T-cell (primary cell): ENCODE measurements at regions not wholly inside any gene's neighbourhood (a gene's known extent, or its start where the extent isn't known, plus 50 kb on each side); places are given as distances from the start of the nearest gene placed in this dataset.
A peak's percentile ranks its signal among the peaks of the same experiment; 100 is the strongest.
"Not testable (repeated sequence)": the region's sequence is repeated elsewhere in the genome, so short reads cannot be mapped to it uniquely, and the experiment has no call there.

Experiments
- ATAC-seq, 4 experiments: fragments of 200-7000 bp in 3 of 4; fragments of 150-1000 bp in 1 of 4; cut with Tn5 transposase; replicated peaks in 1 of 4; 1 replicate in 3 of 4; 2 replicates in 1 of 4; pipeline ENCODE4 v1.10.0; 2021; ENCODE audit warnings: moderate library complexity in 3 of 4, mild to moderate bottlenecking in 2 of 4, moderate number of reproducible peaks in 1 of 4
- CTCF ChIA-PET, 2 donors: fragments of 300-600 bp; sonication (Branson Sonifier 250); formaldehyde crosslinking; loops; one replicate each; lab custom pipeline; 2022; ENCODE audit warnings: antibody characterized with exemption in 2 of 2; lab: Charles Lee
- POLR2A ChIA-PET, 2 donors: fragments of 300-600 bp; sonication (Branson Sonifier 250); formaldehyde crosslinking; loops; one replicate each; lab custom pipeline; 2022; ENCODE audit warnings: antibody characterized with exemption in 2 of 2; lab: Charles Lee
- DNase-seq, 35 experiments: peaks; one replicate each; pipeline versions ENCODE4 v3.0.0 to v3.0.0-alpha.2; 2013 to 2023
- H3K27ac ChIP-seq: one replicate; pipeline ENCODE4 v1.5.1; 2013; ENCODE audit warnings: low read length
- H3K27me3 ChIP-seq, 2 experiments: replicated peaks in 1 of 2; 1 replicate in 1 of 2; 2 replicates in 1 of 2; pipeline versions ENCODE4 v1.6.1 to v1.7.0; 2013; ENCODE audit warnings: low read length in 1 of 2, mixed read lengths in 1 of 2; ENCODE audit not compliant: control insufficient read depth in 2 of 2, insufficient read depth in 2 of 2; ENCODE audit errors: extremely low read depth in 1 of 2
- H3K36me3 ChIP-seq, 2 donors: 1 replicate in 1 of 2; 2 replicates in 1 of 2; pipeline versions ENCODE4 v1.6.1 to v1.7.0; 2013; ENCODE audit warnings: low read length in 1 of 2; ENCODE audit not compliant: control insufficient read depth in 2 of 2, insufficient read depth in 1 of 2; ENCODE audit errors: extremely low read depth in 1 of 2
- H3K4me1 ChIP-seq, 2 experiments: 1 replicate in 1 of 2; 2 replicates in 1 of 2; pipeline versions ENCODE4 v1.6.1 to v1.7.0; 2013; ENCODE audit warnings: low read length in 2 of 2, mixed read lengths in 1 of 2; ENCODE audit not compliant: insufficient read depth in 2 of 2, control insufficient read depth in 1 of 2; ENCODE audit errors: extremely low read depth in 1 of 2
- H3K4me3 ChIP-seq, 2 donors: 1 replicate in 1 of 2; 2 replicates in 1 of 2; pipeline versions ENCODE4 v1.5.1 to v1.7.0; 2013; ENCODE audit warnings: mild to moderate bottlenecking in 2 of 2, low read length in 1 of 2, moderate library complexity in 1 of 2; ENCODE audit not compliant: control insufficient read depth in 1 of 2; ENCODE audit errors: extremely low read depth in 1 of 2
- H3K9me3 ChIP-seq: 2 replicates; pipeline ENCODE4 v1.7.0; 2013
- H3K27ac Mint-ChIP-seq, 2 donors: one replicate each; pipeline ENCODE4 v1.8.0; 2020 to 2021; ENCODE audit warnings: mild to moderate bottlenecking in 2 of 2, mixed read lengths in 2 of 2
- H3K27me3 Mint-ChIP-seq, 2 donors: one replicate each; pipeline ENCODE4 v1.8.0; 2021 to 2022; ENCODE audit warnings: mixed read lengths in 2 of 2
- H3K36me3 Mint-ChIP-seq: one replicate; pipeline ENCODE4 v1.8.0; 2021; ENCODE audit warnings: mixed read lengths
- H3K4me1 Mint-ChIP-seq, 3 donors: one replicate each; pipeline ENCODE4 v1.8.0; 2020 to 2022; ENCODE audit warnings: mixed read lengths in 3 of 3, mild to moderate bottlenecking in 1 of 3
- H3K4me3 Mint-ChIP-seq, 3 donors: one replicate each; pipeline ENCODE4 v1.8.0; 2020 to 2022; ENCODE audit warnings: mild to moderate bottlenecking in 3 of 3, mixed read lengths in 3 of 3, moderate library complexity in 3 of 3
- H3K9me3 Mint-ChIP-seq, 3 donors: one replicate each; pipeline ENCODE4 v1.8.0; 2020 to 2022; ENCODE audit warnings: mixed read lengths in 3 of 3
- whole genome bisulfite sequencing: methylation state at CpG from one replicate; pipeline ENCODE4 v1.1.5; 2013; ENCODE audit warnings: missing lambda C conversion rate; ENCODE audit not compliant: insufficient coverage; 5-methylcytosine and 5-hydroxymethylcytosine counted together

DNA sequence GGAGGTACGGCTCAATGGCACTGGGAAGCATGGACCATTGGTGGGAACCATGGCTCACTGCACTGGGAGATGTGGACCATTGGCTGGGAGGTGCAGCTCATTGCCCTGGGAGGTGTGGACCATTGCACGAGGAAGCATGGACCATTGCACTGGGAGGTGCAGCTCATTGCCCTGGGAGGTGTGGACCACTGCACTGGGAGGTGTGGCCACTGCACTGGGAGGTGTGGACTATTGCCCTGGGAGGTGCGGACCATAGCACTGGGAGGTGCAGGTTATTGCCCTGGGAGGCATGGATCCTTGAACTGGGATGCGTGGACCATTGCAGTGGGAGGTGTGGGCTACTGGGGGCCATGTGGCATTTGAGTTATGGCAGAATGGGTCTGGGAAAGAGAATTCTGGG is 195.4 kb upstream of the PLGLB1 start:
- 83% methylated on average over 1 of the region's 4 CpGs for WGBS
- H3K27ac Mint-ChIP-seq, H3K4me1 ChIP-seq, POLR2A ChIA-PET, ATAC-seq, H3K27me3 Mint-ChIP-seq, H3K36me3 Mint-ChIP-seq, H3K27ac ChIP-seq, H3K4me3 ChIP-seq, H3K4me3 Mint-ChIP-seq, DNase-seq, H3K27me3 ChIP-seq, H3K4me1 Mint-ChIP-seq, H3K36me3 ChIP-seq, H3K9me3 ChIP-seq, H3K9me3 Mint-ChIP-seq: not testable (repeated sequence)
- CTCF ChIA-PET = interaction anchor here in 1 of 2 donors (0.6 kb wide), 1 partner anchor 149 kb away, joined by 7 read pairs; no protein-coding TSS in a partner anchor

DNA sequence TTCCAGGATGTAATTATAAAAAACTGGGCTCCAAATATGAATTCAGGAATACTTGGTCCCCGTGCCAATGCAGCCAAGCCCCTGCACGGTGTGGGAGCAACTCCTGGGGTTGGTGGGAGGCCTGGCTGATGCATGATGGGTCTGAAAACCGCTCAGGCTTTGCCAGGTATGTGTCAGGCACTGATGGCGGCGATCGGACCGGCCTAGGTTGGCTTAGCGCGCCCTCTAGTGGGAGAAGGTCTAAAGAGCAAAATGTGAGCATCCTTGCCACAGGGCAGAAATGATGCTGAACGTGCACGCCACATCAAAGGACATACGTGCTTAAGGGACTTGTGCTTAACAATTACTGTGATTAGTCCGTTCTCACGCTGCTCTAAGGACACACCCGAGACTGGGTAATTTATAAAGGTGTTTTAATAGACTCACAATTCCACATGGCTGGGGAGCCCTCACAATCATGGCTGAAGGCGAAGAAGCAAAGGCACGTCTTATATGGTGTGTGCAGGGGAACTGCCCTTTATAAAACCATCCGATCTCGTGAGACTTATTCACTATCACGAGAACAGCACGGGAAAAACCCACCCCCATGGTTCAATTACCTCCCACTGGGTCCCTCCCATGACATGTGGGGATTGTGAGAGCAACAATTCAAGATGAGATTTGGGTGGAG is 196.2 kb upstream of the PLGLB1 start:
- POLR2A ChIA-PET, H3K4me1 Mint-ChIP-seq, H3K9me3 ChIP-seq, H3K4me3 ChIP-seq, H3K36me3 ChIP-seq, H3K27ac ChIP-seq, H3K36me3 Mint-ChIP-seq, H3K9me3 Mint-ChIP-seq, CTCF ChIA-PET, H3K27me3 ChIP-seq, H3K4me1 ChIP-seq, H3K4me3 Mint-ChIP-seq: not testable (repeated sequence)
- H3K27me3 Mint-ChIP-seq = peaks cover 7 to 10% of the 10 kb centered on the region in 2 donors
- peak overlapping the region in 1 of 2 donors; percentile 44 for H3K27ac Mint-ChIP-seq
- WGBS = 14% methylated on average over 1 of the region's 21 CpGs
- peak; percentile 77 to 97 (median 92) for ATAC-seq
- DNase-seq = peak in 29 of 35 experiments; percentile 6 to 81 (median 49)

DNA sequence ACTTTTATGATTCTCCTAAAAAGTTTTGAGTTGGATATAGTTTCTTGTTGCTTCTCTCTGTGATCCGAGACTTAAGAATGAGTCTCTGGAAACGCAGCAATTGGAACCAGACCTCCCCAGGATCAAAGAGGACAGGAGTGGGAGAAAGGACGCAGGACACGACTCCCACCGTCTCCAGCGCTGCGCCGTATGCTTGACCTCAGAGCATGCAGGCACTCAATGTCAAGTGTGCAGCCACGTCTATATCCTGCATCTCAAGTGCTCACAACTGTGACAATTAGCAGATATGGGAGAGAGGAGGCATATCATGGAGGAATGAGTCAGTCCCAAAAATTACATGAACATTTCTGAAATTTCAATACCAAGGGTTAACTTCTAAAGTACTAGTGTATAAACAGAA is 199.0 kb upstream of the PLGLB1 start:
- H3K4me3 ChIP-seq, H3K4me1 ChIP-seq, H3K27ac ChIP-seq, CTCF ChIA-PET, H3K27me3 ChIP-seq, ATAC-seq, DNase-seq, H3K36me3 ChIP-seq, H3K36me3 Mint-ChIP-seq, H3K4me1 Mint-ChIP-seq, H3K9me3 ChIP-seq, POLR2A ChIA-PET, H3K27ac Mint-ChIP-seq, H3K4me3 Mint-ChIP-seq, H3K9me3 Mint-ChIP-seq: not testable (repeated sequence)
- peaks cover 7 to 11% of the 10 kb centered on the region in 2 donors for H3K27me3 Mint-ChIP-seq
- no CpG with 5 or more reads among the region's 9 CpGs for WGBS

DNA sequence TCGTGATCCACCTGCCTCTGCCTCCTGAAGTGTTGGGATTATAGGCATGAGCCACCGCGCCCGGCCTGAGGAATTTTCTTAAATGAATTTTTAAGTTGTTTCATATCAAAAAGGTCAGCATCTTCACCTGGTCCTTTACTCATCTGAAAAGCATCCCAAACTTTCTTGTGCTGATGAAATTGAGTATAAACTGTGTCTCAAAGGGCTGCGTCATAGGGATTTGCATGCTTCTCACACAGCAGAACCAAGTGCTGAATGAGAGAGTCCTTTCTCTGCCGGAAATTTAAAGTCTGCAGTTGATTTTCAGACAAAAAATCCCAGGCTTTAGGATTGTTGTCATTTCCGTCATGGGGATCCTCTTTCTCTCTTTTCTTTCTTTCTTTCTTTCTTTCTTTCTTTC is 200.5 kb upstream of the PLGLB1 start:
- DNase-seq, H3K4me1 Mint-ChIP-seq, H3K36me3 Mint-ChIP-seq, H3K36me3 ChIP-seq, H3K9me3 Mint-ChIP-seq, H3K4me1 ChIP-seq, H3K27me3 ChIP-seq, H3K27ac Mint-ChIP-seq, H3K4me3 Mint-ChIP-seq, POLR2A ChIA-PET, H3K27ac ChIP-seq, ATAC-seq, CTCF ChIA-PET, H3K4me3 ChIP-seq, H3K9me3 ChIP-seq: not testable (repeated sequence)
- peaks cover 7 to 12% of the 10 kb centered on the region in 2 donors for H3K27me3 Mint-ChIP-seq
- 92% methylated on average over 1 of the region's 7 CpGs for WGBS

DNA sequence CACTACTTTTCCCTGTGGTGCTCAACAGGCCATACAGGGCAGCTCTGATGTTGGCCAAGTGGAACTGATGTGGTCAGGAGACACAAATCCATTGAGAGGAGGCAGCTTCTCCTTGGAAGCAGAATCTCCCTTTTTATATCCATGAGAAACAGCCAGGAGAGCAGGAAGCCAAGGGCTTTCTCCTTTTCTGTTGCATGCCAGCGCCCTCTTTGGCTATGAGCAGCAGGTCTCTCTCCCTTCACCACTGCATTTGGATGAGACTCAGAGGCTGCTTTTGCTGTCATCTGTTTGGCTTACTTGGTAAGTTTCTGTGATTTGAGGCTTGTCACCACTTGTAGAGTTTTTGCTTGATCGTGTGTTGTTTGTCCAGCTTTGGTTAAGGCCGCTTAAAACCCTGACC is 202.2 kb upstream of the PLGLB1 start:
- POLR2A ChIA-PET, H3K4me1 Mint-ChIP-seq, H3K27ac Mint-ChIP-seq, H3K27me3 ChIP-seq, H3K9me3 Mint-ChIP-seq, CTCF ChIA-PET, H3K4me3 Mint-ChIP-seq, H3K4me3 ChIP-seq, H3K36me3 Mint-ChIP-seq, DNase-seq, ATAC-seq, H3K36me3 ChIP-seq, H3K27me3 Mint-ChIP-seq, H3K27ac ChIP-seq, H3K9me3 ChIP-seq, H3K4me1 ChIP-seq: not testable (repeated sequence)
- WGBS = no CpG with 5 or more reads among the region's 3 CpGs

DNA sequence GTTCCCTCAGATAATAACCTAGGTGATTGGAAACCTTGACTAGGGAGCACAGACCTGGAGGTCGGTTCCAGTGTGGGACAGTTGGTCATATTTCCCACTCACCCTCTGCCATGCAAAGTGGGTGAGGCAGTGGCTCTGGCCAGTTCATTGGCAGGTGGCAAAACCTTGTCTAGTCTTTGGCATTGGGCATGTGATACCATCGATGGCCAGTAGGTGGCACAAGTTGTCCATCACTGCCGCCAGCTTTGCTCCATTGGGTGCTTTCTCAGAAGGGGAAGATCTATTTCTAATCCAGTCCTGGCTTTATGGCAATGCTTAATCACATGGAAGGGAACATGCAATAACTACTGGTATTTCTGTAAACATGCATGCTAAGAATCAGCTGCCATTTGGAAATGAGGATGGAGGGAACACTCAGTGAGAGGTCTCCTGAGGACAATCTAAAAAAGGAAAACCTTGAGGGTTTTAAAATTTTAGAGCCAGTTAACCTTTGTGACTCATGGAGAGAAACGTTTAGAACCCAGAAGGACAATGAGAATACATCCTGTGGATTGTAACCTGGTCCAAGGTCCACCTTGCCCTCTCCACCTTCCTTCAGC is 207.5 kb upstream of the PLGLB1 start:
- H3K27ac Mint-ChIP-seq, H3K36me3 Mint-ChIP-seq, H3K27me3 ChIP-seq, H3K4me1 ChIP-seq, CTCF ChIA-PET, H3K9me3 Mint-ChIP-seq, H3K4me1 Mint-ChIP-seq, H3K4me3 Mint-ChIP-seq, H3K27ac ChIP-seq, H3K4me3 ChIP-seq, H3K9me3 ChIP-seq, H3K36me3 ChIP-seq, H3K27me3 Mint-ChIP-seq, POLR2A ChIA-PET: not testable (repeated sequence)
- ATAC-seq (peak; percentile 37 to 82 (median 68)), DNase-seq (peak in 5 of 35 experiments; percentile 0 to 17 (median 11))
- no CpG with 5 or more reads among the region's 4 CpGs for WGBS
